Upper lobe of left lung (tissue), 4 donors: ENCODE measurements at regions not wholly inside any gene's neighbourhood (a gene's known extent, or its start where the extent isn't known, plus 50 kb on each side); places are given as distances from the start of the nearest gene placed in this dataset.

Experiments used
- CTCF ChIP-seq, 6 experiments: fragments of 450-650 bp in 4 of 6; fragments of 200-600 bp in 2 of 6; sonication (generic) in 2 of 6; IDR thresholded peaks; one replicate each; pipeline ENCODE4 v1.5.1; 2016 to 2019; ENCODE audit warnings: antibody characterized with exemption in 6 of 6
- EP300 ChIP-seq, 4 donors: sonication (generic); formaldehyde crosslinking; IDR thresholded peaks; one replicate each; pipeline ENCODE4 v1.5.1; 2017; ENCODE audit warnings: antibody characterized with exemption in 4 of 4, control low read depth in 2 of 4
- POLR2A ChIP-seq, 4 donors: fragments of 450-650 bp; IDR thresholded peaks; one replicate each; pipeline ENCODE4 v1.5.1; 2016 to 2017; ENCODE audit warnings: antibody characterized with exemption in 4 of 4, mild to moderate bottlenecking in 2 of 4
- POLR2AphosphoS5 ChIP-seq, 2 donors: sonication (generic); formaldehyde crosslinking; IDR thresholded peaks; one replicate each; pipeline ENCODE4 v1.5.1; 2017; ENCODE audit warnings: antibody characterized with exemption in 2 of 2

- TF ChIP-seq CTCF (IDR thresholded peaks at IDR 0.05) (no peak), POLR2A (IDR thresholded peaks at IDR 0.05) (no peak), POLR2AphosphoS5 (IDR thresholded peaks at IDR 0.05) (no peak), EP300 (IDR thresholded peaks at IDR 0.05) (no peak)
Measured at GRCh38 chr6:163946437-163946836, 531.9 kb downstream of the QKI start.
